ENCODE measurements at regions not wholly inside any gene's neighbourhood (a gene's known extent, or its start where the extent isn't known, plus 50 kb on each side); places are given as distances from the start of the nearest gene placed in this dataset.

DNA sequence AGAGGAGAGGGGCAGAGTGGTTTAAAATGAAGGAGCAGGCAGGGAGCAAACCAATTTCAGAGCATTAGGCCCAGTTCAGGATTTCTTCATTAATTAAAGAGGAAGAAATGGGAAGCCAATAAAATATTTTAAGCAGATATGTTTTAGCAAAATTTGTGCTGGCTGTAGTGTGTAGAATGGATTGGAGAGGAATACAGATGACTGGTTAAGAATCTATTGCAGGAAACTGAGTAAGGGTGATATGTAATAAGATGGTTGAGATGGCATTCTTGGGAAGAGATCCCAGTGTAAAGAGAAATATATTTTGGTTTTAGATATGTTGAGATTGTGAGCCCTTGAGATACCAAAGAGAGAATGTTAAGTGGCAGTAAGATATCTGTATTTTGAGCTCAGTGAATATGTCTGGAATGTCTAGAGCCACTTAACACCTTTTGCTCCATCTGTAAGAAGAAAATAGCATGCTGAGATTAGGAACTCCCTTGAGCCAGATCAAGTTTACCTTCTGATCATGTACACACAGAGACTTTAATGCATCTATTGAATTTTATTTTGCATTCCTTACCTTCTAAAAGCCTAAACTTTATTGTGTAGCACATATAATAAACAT, 79.5 kb upstream of the SLC27A6 start:
- no peak for DNase-seq (ENCODE audit: low read depth)

DNA sequence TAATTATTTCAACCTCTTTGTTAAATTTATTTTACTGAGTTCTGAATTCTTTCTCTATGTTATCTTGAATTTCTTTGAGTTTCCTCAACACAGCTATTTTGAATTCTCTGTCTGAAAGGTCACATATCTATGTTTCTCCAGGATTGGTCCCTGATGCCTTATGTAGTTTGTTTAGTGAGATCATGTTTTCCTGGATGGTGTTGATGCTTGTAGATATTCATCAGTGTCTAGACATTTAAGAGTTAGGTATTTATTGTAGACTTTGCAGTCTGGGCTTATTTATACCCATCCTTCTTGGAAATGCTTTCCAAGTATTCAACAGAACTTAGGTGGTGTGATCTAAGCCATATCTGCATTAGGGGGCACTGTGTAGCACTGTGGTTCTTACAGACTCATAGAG, 70.2 kb upstream of the SLC27A6 start:
- DNase-seq (ENCODE audit: low read depth): no peak

DNA sequence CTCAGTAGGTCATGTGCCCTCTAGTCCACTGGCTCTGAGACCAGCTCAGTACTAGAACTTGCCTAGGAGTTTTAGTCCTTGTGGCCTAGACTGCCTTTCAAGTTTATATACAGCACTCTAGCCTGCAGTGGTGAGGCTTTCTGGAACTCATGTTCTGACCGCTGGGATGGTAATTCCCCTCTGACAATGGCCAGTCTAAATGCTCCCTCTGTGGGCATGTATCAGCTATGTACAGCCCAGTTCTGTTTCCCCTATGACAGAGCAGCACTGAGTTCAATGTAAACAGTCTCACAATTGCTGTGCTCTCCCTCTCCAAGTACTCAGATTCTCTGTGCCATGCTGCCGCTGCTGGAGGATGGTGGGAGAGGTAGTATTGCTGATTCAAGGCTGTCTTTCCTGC, 68.6 kb upstream of the SLC27A6 start:
- DNase-seq (ENCODE audit: low read depth): no peak

DNA sequence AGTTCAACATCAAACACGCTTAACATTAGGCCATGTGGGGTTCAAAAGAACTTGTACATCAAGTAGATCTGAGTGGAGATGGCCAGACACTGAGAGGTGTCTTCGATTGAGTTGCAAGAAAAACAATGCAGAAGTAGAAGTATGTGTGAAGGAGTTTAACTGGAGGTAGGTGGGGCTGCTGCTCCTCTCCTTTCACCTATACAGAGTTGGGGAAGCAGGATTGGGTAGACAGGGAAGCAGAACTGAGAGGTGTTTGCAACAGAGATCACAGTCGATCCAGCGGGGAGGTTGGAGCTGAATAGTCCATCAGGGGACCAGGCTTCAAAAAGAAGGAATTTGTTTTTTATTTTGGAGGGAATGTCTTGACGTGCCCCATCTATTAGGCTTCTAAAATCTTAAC, 61.7 kb upstream of the SLC27A6 start:
- no peak for DNase-seq (ENCODE audit: low read depth)

DNA sequence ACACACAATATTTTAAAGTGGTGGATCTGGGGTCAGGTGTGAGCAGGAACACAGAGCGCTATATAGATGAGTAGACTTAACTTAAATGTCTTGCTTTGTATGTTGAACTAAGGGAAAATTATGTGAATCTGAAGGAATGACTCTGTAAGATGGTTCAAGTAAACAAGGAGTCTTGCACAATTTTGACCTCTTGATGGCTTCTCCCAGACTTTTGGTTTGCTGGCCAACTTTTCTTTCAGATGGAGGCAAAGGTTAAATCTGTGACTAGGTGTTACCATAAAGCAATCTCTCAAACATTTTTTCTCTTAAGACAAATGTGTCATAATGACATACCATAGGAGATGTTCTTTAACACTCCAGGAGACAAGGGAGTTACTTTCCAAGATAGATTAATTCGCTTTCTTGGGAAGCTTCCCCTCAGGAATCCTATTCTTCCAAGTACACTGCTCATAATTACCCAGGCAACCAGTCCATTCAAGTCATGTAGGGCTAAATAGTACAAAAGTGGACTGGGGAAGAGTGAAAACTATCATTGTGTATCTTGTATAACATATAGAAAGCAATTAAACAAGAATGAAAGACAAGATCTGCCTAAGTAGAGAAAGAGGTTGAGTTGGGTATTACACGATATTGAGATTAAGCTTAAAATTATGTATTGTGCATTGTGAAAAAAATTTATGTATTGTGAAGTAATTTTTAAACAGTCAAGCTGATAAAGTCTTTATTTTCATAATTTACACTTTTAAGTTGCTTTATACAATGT, 60.3 kb upstream of the SLC27A6 start:
- DNase-seq (ENCODE audit: low read depth): no peak

DNA sequence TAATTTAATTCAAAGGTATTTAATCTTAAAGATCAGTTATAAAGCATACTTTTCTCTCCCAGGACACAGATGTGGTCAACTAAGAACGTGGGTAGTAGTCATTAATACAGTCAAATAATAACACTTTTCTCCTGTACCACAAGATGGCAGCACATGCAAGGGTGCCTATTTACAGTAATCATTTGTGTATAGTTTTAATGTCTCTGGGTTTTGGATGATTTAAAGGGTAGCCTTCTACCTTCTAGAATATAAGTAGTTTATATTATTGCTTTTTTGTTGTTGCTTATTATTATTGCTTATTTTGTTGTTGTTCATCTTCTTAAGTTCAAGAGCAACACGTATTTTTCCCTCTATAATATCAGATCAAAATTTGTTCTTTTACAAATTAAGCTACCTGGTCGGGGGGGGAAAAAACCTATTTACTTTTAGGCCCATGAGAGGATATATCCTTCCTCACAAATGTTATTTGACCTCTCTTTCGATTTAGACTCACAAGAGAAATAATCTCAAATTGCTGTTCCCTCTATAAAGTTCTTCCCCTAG, 59.6 kb upstream of the SLC27A6 start:
- peak; percentile 2 for DNase-seq (ENCODE audit: low read depth)

DNA sequence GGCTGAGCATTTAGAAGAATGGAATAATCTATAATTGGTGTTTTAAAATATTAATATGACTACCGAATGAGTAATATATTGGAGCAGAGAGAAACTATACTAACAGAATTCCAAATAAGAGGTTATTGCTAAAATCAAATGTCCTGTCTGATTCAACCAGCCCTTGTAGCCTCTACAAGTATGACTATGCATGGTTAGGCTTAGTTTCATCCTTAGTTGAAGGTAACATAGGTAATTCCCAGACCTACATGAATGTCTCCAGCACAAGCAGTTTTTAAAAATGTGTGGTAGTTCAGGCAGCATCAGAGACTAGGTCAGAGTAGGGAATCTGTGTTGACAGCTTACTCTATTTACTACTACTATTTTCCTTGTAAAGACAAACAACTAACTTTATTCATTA, 51.7 kb upstream of the SLC27A6 start:
- no peak for DNase-seq (ENCODE audit: low read depth)
